RKO (cell line): ENCODE measurements at regions not wholly inside any gene's neighbourhood (a gene's known extent, or its start where the extent isn't known, plus 50 kb on each side); places are given as distances from the start of the nearest gene placed in this dataset.

Source experiments
- DNase-seq: peaks from one replicate; pipeline ENCODE4 v3.0.0-alpha.2; 2016; ENCODE audit warnings: low spot score

GRCh38 chr3:126266850-126267168 is 86.4 kb upstream of the ALDH1L1 start:
- no peak for DNase-seq

- no peak for DNase-seq
Observed at GRCh38 chr3:126266291-126266840, 86.0 kb upstream of the ALDH1L1 start.

GRCh38 chr3:126264952-126265351 is 84.6 kb upstream of the ALDH1L1 start:
- DNase-seq = no peak

- no peak for DNase-seq
Observed at GRCh38 chr3:126264381-126264780, 84.0 kb upstream of the ALDH1L1 start.

- no peak for DNase-seq
Observed at GRCh38 chr3:126263971-126264370, 83.6 kb upstream of the ALDH1L1 start.

- DNase-seq = no peak
Observed at GRCh38 chr3:126263539-126263938, 83.2 kb upstream of the ALDH1L1 start.

GRCh38 chr3:126262227-126262626 is 81.8 kb upstream of the ALDH1L1 start:
- no peak for DNase-seq

GRCh38 chr3:126261037-126261436 is 80.7 kb upstream of the ALDH1L1 start:
- peak; percentile 27 for DNase-seq

GRCh38 chr3:126259411-126260391 is 79.3 kb upstream of the ALDH1L1 start:
- no peak for DNase-seq

- peak; percentile 25 for DNase-seq
Observed at GRCh38 chr3:126258670-126259069, 78.3 kb upstream of the ALDH1L1 start.

- DNase-seq = no peak
Observed at GRCh38 chr3:126257984-126258383, 77.6 kb upstream of the ALDH1L1 start.

- no peak for DNase-seq
Observed at GRCh38 chr3:126257174-126257573, 76.8 kb upstream of the ALDH1L1 start.

GRCh38 chr3:126256251-126256650 is 75.9 kb upstream of the ALDH1L1 start:
- no peak for DNase-seq

- no peak for DNase-seq
Observed at GRCh38 chr3:126253072-126253471, 72.7 kb upstream of the ALDH1L1 start.

GRCh38 chr3:126252373-126252772 is 72.0 kb upstream of the ALDH1L1 start:
- DNase-seq = no peak

- DNase-seq = no peak
Observed at GRCh38 chr3:126245811-126246727, 65.7 kb upstream of the ALDH1L1 start.
